ENCODE measurements at regions not wholly inside any gene's neighbourhood (a gene's known extent, or its start where the extent isn't known, plus 50 kb on each side); places are given as distances from the start of the nearest gene placed in this dataset.

GRCh38 chr5:119926301-119926700 is 296.9 kb downstream of the FAM170A start:
- Histone ChIP-seq H3K9me3 (no peaks in the 10 kb centered on the region), H3K4me1 (no peaks in the 10 kb centered on the region), H3K27ac (no peak overlapping the region), H3K36me3 (no peaks in the 10 kb centered on the region), H3K27me3 (no peaks in the 10 kb centered on the region), H3K4me3 (no peak overlapping the region)
- no peak for ATAC-seq
- TF ChIP-seq CTCF (IDR thresholded peaks at IDR 0.05) (no peak), EP300 (IDR thresholded peaks at IDR 0.05) (no peak), POLR2A (IDR thresholded peaks at IDR 0.05) (no peak)
- WGBS, 2 donors (ENCODE audit: low coverage in 1 of 2): 100% methylated on average over 1 of the region's 1 CpG; no CpG with 5 or more reads in 1 of the 2 donors

DNA sequence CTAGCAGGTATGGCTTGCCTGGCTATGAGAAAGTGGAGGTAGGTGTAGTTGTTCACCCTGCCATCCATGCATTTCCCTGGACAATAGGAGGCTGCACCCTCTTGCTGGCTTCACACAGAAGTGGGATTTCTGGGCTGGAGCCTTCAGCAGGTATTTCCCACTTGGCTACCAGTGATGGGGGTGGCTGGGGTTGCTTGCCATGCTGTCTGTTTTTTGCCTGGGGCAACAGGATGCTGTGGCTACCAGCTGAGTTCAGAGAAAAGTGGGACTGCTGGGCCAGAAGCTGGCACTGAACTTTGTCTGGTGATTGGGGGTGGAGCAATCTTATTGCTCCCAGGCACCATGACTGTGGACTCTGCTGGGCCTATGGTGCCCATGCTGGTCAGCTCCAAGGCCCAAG is 299.6 kb downstream of the FAM170A start:
- H3K36me3 ChIP-seq: no peaks in the 10 kb centered on the region
- TF ChIP-seq POLR2AphosphoS5 (IDR thresholded peaks at IDR 0.05) (no peak), POLR2A (IDR thresholded peaks at IDR 0.05) (no peak), EP300 (IDR thresholded peaks at IDR 0.05) (no peak), CTCF (IDR thresholded peaks at IDR 0.05) (no peak)
- H3K9me3 ChIP-seq: no peaks in the 10 kb centered on the region
- no peak for ATAC-seq
- no peaks in the 10 kb centered on the region for H3K27me3 ChIP-seq
- H3K4me3 ChIP-seq: no peak overlapping the region
- H3K4me1 ChIP-seq: no peaks in the 10 kb centered on the region
- no peak overlapping the region for H3K27ac ChIP-seq

DNA sequence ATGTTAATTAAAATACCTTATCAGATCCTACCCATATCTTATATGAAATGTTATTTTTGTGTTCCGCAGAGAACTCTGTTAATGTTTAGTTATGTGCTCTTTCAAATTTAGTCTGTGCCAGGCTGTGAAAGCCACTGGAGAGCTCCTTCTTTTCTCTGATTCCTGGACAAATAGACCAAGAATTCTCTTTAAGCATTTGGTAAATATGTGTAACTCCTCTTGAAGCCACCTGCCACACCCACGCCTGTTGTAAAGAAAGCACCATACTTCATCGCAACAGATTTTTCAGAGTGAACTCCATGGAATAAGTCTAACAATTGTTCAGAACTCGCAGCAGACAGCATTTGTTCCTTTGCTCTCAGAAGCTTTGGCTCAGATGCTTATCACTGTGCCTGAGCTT is 301.1 kb downstream of the FAM170A start:
- Histone ChIP-seq H3K4me1 (no peaks in the 10 kb centered on the region), H3K27me3 (no peaks in the 10 kb centered on the region), H3K9me3 (no peaks in the 10 kb centered on the region), H3K4me3 (no peak overlapping the region), H3K36me3 (no peaks in the 10 kb centered on the region), H3K27ac (no peak overlapping the region)
- TF ChIP-seq EP300 (IDR thresholded peaks at IDR 0.05) (no peak), POLR2AphosphoS5 (IDR thresholded peaks at IDR 0.05) (no peak), POLR2A (IDR thresholded peaks at IDR 0.05) (no peak), CTCF (IDR thresholded peaks at IDR 0.05) (no peak)
- no peak for ATAC-seq
- 97 to 100% methylated on average over 4 of the region's 4 CpGs for WGBS, 2 donors (ENCODE audit: low coverage in 1 of 2)

DNA sequence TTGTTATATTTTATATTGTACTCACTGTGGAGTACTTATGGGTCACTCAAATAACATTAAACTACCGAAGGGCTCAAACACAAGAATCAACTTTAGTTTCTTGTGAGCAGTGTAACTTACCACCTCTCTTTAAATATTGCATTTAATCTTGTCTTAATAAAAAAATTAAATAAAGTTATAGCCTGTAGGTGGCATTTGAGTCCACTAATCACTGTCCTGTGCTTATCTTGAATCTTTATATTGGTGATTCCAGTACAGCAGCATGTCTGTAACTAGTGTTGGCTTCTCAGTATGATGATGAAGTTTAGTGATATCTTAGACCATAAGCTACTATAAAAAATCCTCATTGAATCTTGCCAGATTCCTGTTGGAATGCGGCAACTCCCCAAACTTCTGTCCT is 313.8 kb downstream of the FAM170A start:
- WGBS, 2 donors (ENCODE audit: low coverage in 1 of 2): 75 to 78% methylated on average over 2 of the region's 2 CpGs
- no peaks in the 10 kb centered on the region for H3K4me1 ChIP-seq
- TF ChIP-seq POLR2AphosphoS5 (IDR thresholded peaks at IDR 0.05) (no peak), POLR2A (IDR thresholded peaks at IDR 0.05) (no peak), CTCF (IDR thresholded peaks at IDR 0.05) (peak in 3 of 4 experiments; percentile 11 to 49 (median 13))
- H3K9me3 ChIP-seq: no peaks in the 10 kb centered on the region
- H3K27me3 ChIP-seq: no peaks in the 10 kb centered on the region
- no peak for ATAC-seq
- H3K27ac ChIP-seq: no peak overlapping the region
- no peaks in the 10 kb centered on the region for H3K36me3 ChIP-seq
- H3K4me3 ChIP-seq: no peak overlapping the region

DNA sequence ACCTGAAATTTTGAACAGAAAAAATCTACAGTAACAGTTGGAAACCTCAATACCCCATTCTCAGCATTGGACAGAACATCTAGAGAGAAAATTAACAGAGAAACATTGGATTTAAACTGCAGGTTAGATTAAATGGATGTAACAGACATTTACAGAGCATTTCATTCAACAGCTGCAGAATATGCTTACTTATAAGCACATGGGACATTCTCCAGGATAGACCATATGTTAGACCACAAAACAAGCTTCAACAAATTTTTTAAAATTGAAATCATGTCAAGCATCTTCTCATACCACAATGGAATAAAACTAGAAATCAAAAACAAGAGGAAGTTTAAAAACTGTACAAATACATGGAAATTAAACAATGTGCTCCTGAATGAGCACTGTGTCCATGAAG is 316.3 kb downstream of the FAM170A start:
- Histone ChIP-seq H3K27me3 (no peaks in the 10 kb centered on the region), H3K27ac (no peak overlapping the region), H3K9me3 (no peaks in the 10 kb centered on the region), H3K4me1 (no peaks in the 10 kb centered on the region), H3K4me3 (no peak overlapping the region), H3K36me3 (no peaks in the 10 kb centered on the region)
- TF ChIP-seq EP300 (IDR thresholded peaks at IDR 0.05) (no peak), CTCF (IDR thresholded peaks at IDR 0.05) (no peak), POLR2AphosphoS5 (IDR thresholded peaks at IDR 0.05) (no peak)
- no peak for ATAC-seq
